IMR-90 (cell line): ENCODE measurements at regions not wholly inside any gene's neighbourhood (a gene's known extent, or its start where the extent isn't known, plus 50 kb on each side); places are given as distances from the start of the nearest gene placed in this dataset.

Source experiments
- ATAC-seq: fragments of 200-7000 bp; cut with Tn5 transposase; 2 replicates; pipeline ENCODE4 v1.9.1; 2020; ENCODE audit warnings: low read depth, mild to moderate bottlenecking, moderate library complexity
- BruUV-seq: library from RNA; stranded (reverse); fragments of 400-500 nt; replicated peaks from 2 replicates; lab custom pipeline; 2021; lab: Mats Ljungman, UMichigan
- CTCF ChIA-PET: fragments of 300-600 bp; formaldehyde crosslinking; extraction: SDS; loops from one replicate; lab custom pipeline; 2021; ENCODE audit warnings: antibody characterized with exemption; lab: Yijun Ruan, JAX
- POLR2A ChIA-PET: fragments of 300-600 bp; sonication (Branson Sonifier 250); formaldehyde crosslinking; loops from one replicate; lab custom pipeline; 2022; ENCODE audit warnings: antibody characterized with exemption; ENCODE audit not compliant: unreplicated experiment; lab: Charles Lee
- DNase-seq: peaks from one replicate; pipeline ENCODE4 v3.0.0; 2013
- H2AFZ ChIP-seq: replicated peaks from 2 replicates; pipeline ENCODE3; 2013; ENCODE audit warnings: low read length, mild to moderate bottlenecking; ENCODE audit not compliant: poor library complexity
- H2AK5ac ChIP-seq: 2 replicates; pipeline ENCODE4 v1.6.1; 2013; ENCODE audit warnings: low read depth, low read length, inconsistent platforms
- H2AK9ac ChIP-seq: replicated peaks from 2 replicates; pipeline ENCODE3; 2013; ENCODE audit warnings: mild to moderate bottlenecking, low read depth, low read length, moderate library complexity; ENCODE audit not compliant: poor library complexity
- H2BK120ac ChIP-seq: 2 replicates; pipeline ENCODE4 v1.6.1; 2013; ENCODE audit warnings: low read depth, low read length, inconsistent platforms
- H2BK15ac ChIP-seq: 3 replicates; pipeline ENCODE4 v1.6.1; 2013; ENCODE audit warnings: low read depth, low read length, inconsistent platforms
- H2BK20ac ChIP-seq: 2 replicates; pipeline ENCODE4 v1.6.1; 2013; ENCODE audit warnings: low read depth, mild to moderate bottlenecking, inconsistent platforms, low read length, moderate library complexity
- H2BK5ac ChIP-seq: 2 replicates; pipeline ENCODE4 v1.6.1; 2013; ENCODE audit warnings: mild to moderate bottlenecking, low read depth, low read length, inconsistent platforms; ENCODE audit not compliant: poor library complexity, severe bottlenecking
- H3K14ac ChIP-seq: replicated peaks from 2 replicates; pipeline ENCODE4 v1.6.1; 2013; ENCODE audit warnings: low read depth, low read length, inconsistent platforms
- H3K18ac ChIP-seq: 2 replicates; pipeline ENCODE4 v1.6.1; 2013; ENCODE audit warnings: low read depth, low read length, control low read depth
- H3K23ac ChIP-seq: 2 replicates; pipeline ENCODE4 v1.6.1; 2013; ENCODE audit warnings: low read depth, low read length, inconsistent platforms
- H3K27ac ChIP-seq: 2 replicates; pipeline ENCODE4 v1.5.1; 2013; ENCODE audit warnings: mild to moderate bottlenecking, control low read depth, low read length; ENCODE audit not compliant: insufficient read depth
- H3K27me3 ChIP-seq: 2 replicates; pipeline ENCODE4 v1.6.1; 2013; ENCODE audit warnings: low read length; ENCODE audit not compliant: control insufficient read depth, insufficient read depth
- H3K36me3 ChIP-seq: 2 replicates; pipeline ENCODE4 v1.6.1; 2013; ENCODE audit warnings: low read length, mixed read lengths; ENCODE audit not compliant: control insufficient read depth, insufficient read depth
- H3K4ac ChIP-seq: 2 replicates; pipeline ENCODE4 v1.6.1; 2013; ENCODE audit warnings: low read depth, low read length, inconsistent platforms
- H3K4me1 ChIP-seq: 2 replicates; pipeline ENCODE4 v1.6.1; 2013; ENCODE audit warnings: low read length, mixed read lengths; ENCODE audit not compliant: control insufficient read depth, insufficient read depth
- H3K4me2 ChIP-seq: 2 replicates; pipeline ENCODE4 v1.6.1; 2013; ENCODE audit warnings: low read depth, mild to moderate bottlenecking, control low read depth, low read length, moderate library complexity
- H3K4me3 ChIP-seq: 2 replicates; pipeline ENCODE4 v1.5.1; 2013; ENCODE audit warnings: low read depth, mild to moderate bottlenecking, control low read depth, low read length, moderate library complexity; ENCODE audit not compliant: insufficient read depth
- H3K56ac ChIP-seq: 2 replicates; pipeline ENCODE4 v1.6.1; 2013; ENCODE audit warnings: low read length, inconsistent platforms; ENCODE audit not compliant: insufficient read depth; ENCODE audit errors: extremely low read depth
- H3K79me1 ChIP-seq, 2 experiments: 2 replicates each; pipeline ENCODE4 v1.6.1; 2013; ENCODE audit warnings: low read length in 2 of 2, inconsistent platforms in 1 of 2, low read depth in 1 of 2
- H3K9ac ChIP-seq: 2 replicates; pipeline ENCODE4 v1.6.1; 2013; ENCODE audit warnings: low read depth, low read length, control low read depth
- H3K9me1 ChIP-seq: 2 replicates; pipeline ENCODE4 v1.6.1; 2013; ENCODE audit warnings: low read length, inconsistent platforms; ENCODE audit not compliant: insufficient read depth
- H3K9me3 ChIP-seq: 2 replicates; pipeline ENCODE4 v1.6.1; 2013; ENCODE audit warnings: low read length; ENCODE audit not compliant: control insufficient read depth, insufficient read depth
- H4K20me1 ChIP-seq: 2 replicates; pipeline ENCODE4 v1.6.1; 2013; ENCODE audit warnings: low read length, inconsistent platforms; ENCODE audit not compliant: insufficient read depth
- H4K5ac ChIP-seq: 2 replicates; pipeline ENCODE4 v1.6.1; 2013; ENCODE audit warnings: mild to moderate bottlenecking, low read depth, low read length, control low read depth
- H4K8ac ChIP-seq, 2 experiments: 2 replicates each; pipeline ENCODE4 v1.6.1; 2013; ENCODE audit warnings: low read depth in 2 of 2, low read length in 2 of 2, control low read depth in 1 of 2, inconsistent platforms in 1 of 2
- H4K91ac ChIP-seq: 2 replicates; pipeline ENCODE4 v1.6.1; 2013; ENCODE audit warnings: low read depth, low read length, inconsistent platforms; ENCODE audit not compliant: insufficient read depth
- BHLHE40 ChIP-seq: fragments of 150-350 bp; IDR thresholded peaks from 2 replicates; pipeline ENCODE4 v1.6.1; 2016; ENCODE audit warnings: mild to moderate bottlenecking, low read depth, low read length
- CHD1 ChIP-seq: IDR thresholded peaks from 2 replicates; pipeline ENCODE4 v1.6.1; 2012; ENCODE audit warnings: low read depth, low read length, improper control_type of control experiment
- FOS ChIP-seq: fragments of 150-350 bp; IDR thresholded peaks from 2 replicates; pipeline ENCODE4 v1.6.1; 2016; ENCODE audit warnings: low read depth, low read length
- MAFK ChIP-seq: IDR thresholded peaks from 2 replicates; pipeline ENCODE4 v1.6.1; 2012; ENCODE audit warnings: low read depth, low read length, improper control_type of control experiment
- RAD21 ChIP-seq: IDR thresholded peaks from 2 replicates; pipeline ENCODE4 v1.6.1; 2012; ENCODE audit warnings: low read length, improper control_type of control experiment
- RFX5 ChIP-seq: IDR thresholded peaks from 2 replicates; pipeline ENCODE4 v1.8.0; 2012; ENCODE audit warnings: low read depth, mild to moderate bottlenecking, low read length, moderate library complexity
- USF2 ChIP-seq: fragments of 150-350 bp; IDR thresholded peaks from 2 replicates; pipeline ENCODE4 v1.6.1; 2017; ENCODE audit warnings: mild to moderate bottlenecking, antibody characterized with exemption, low read length, low read depth
- WGBS, 2 experiments: methylation state at CpG; one replicate each; pipeline versions ENCODE4 v1.1.5 to v1.1.7; 2013; ENCODE audit warnings: missing lambda C conversion rate in 2 of 2; ENCODE audit not compliant: insufficient read length in 1 of 2; ENCODE audit errors: extremely low coverage in 2 of 2; 5-methylcytosine and 5-hydroxymethylcytosine counted together
- dilution Hi-C: fragments of 300-500 bp; cut with HindIII; formaldehyde crosslinking; loops from one replicate; pipeline ENCODE4 v1.14.3; 2018; ENCODE audit warnings: low sequenced_read_pairs; ENCODE audit not compliant: unreplicated experiment
- in situ Hi-C: fragments of 300-500 bp; cut with MboI; formaldehyde crosslinking; loops from 3 replicates; pipeline ENCODE4 v1.14.3; 2019; ENCODE audit warnings: low sequenced_read_pairs, inconsistent platforms, mixed read lengths
- intact Hi-C: fragments of 100-400 bp; cut with micrococcal nuclease; formaldehyde crosslinking; loops from 2 replicates; pipeline ENCODE4 v1.10.0; 2022
- TF ChIP-seq, protein P1 (sequence below): fragments of 150-350 bp; IDR thresholded peaks from 2 replicates; pipeline ENCODE4 v1.6.1; 2016; ENCODE audit warnings: low read depth, mild to moderate bottlenecking, low read length, moderate library complexity, borderline replicate concordance

DNA sequence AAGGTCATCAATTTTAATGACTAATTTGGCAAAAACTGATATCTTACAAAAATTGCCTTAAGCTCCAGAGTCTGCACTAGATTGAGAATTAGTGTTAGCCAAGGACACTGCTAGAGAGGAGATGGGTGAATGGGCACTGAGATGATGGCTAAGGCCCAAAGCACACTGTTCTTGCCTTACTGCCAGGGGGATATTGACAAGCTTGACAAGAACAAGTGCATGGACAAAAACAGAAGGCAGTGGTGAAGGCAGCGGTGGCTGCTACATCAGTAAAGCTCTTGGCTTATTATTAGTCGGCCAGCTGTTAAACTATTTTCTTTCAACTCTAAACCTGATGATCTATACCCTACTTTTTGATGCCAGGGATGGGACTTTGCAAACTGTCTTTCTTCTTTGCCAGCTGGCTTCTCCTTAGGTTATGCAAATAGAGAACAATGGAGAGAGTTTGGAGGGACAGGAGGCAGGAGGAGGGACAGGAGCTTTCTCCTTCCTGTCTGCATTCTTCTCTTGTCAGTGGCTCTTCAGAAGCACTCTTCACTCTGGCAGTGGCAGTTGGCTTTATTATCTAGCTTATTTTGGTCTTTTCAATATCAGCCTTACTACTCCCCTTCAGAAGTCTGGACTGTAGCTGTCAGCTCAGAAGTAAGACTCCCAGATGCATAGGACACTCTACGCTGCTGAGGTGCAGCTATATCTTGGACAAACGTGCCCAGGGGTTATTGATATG is 853.5 kb upstream of the TMPRSS15 start:
- no peaks in the 10 kb centered on the region for H4K20me1 ChIP-seq
- H3K36me3 ChIP-seq = no peaks in the 10 kb centered on the region
- no peak overlapping the region for H3K4me2 ChIP-seq
- no peak overlapping the region for H3K4me3 ChIP-seq
- no peak overlapping the region for H3K4ac ChIP-seq
- H3K9me3 ChIP-seq = peaks cover 7% of the 10 kb centered on the region
- H3K27ac ChIP-seq = no peak overlapping the region
- no peak for ATAC-seq
- no peak overlapping the region for H2BK20ac ChIP-seq
- ChIA-PET CTCF (no interaction called here), POLR2A (no interaction called here)
- no peak overlapping the region for H2BK120ac ChIP-seq
- no peak for TF ChIP-seq BHLHE40
- TF ChIP-seq RAD21 = no peak
- no peak for TF ChIP-seq CHD1
- TF ChIP-seq RFX5 = no peak
- TF ChIP-seq USF2 = no peak
- TF ChIP-seq, protein P1, sequence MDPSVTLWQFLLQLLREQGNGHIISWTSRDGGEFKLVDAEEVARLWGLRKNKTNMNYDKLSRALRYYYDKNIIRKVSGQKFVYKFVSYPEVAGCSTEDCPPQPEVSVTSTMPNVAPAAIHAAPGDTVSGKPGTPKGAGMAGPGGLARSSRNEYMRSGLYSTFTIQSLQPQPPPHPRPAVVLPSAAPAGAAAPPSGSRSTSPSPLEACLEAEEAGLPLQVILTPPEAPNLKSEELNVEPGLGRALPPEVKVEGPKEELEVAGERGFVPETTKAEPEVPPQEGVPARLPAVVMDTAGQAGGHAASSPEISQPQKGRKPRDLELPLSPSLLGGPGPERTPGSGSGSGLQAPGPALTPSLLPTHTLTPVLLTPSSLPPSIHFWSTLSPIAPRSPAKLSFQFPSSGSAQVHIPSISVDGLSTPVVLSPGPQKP = no peak
- TF ChIP-seq FOS = no peak
- TF ChIP-seq MAFK = no peak
- no peak overlapping the region for H3K9ac ChIP-seq
- no peak overlapping the region for H4K91ac ChIP-seq
- H2AFZ ChIP-seq = no peak overlapping the region
- H2BK5ac ChIP-seq = no peak overlapping the region
- H3K56ac ChIP-seq = no peak overlapping the region
- no peaks in the 10 kb centered on the region for H3K79me1 ChIP-seq
- H3K27me3 ChIP-seq = no peaks in the 10 kb centered on the region
- H4K8ac ChIP-seq = no peak overlapping the region
- no peaks in the 10 kb centered on the region for H3K9me1 ChIP-seq
- BruUV-seq = no TSS peak
- no peak for DNase-seq
- no peak overlapping the region for H2BK15ac ChIP-seq
- H3K23ac ChIP-seq = no peak overlapping the region
- H4K5ac ChIP-seq = no peak overlapping the region
- intact Hi-C loops = no loop called here
- no peak overlapping the region for H2AK9ac ChIP-seq
- H3K18ac ChIP-seq = no peak overlapping the region
- H2AK5ac ChIP-seq = no peak overlapping the region
- WGBS, 2 experiments = no CpG with 5 or more reads among the region's 4 CpGs
- in situ Hi-C loops = no loop called here
- no peaks in the 10 kb centered on the region for H3K4me1 ChIP-seq
- H3K14ac ChIP-seq = no peak overlapping the region
- dilution Hi-C loops = no loop called here
